Inferior parietal cortex (tissue), 1 donor: ENCODE measurements at regions not wholly inside any gene's neighbourhood (a gene's known extent, or its start where the extent isn't known, plus 50 kb on each side); places are given as distances from the start of the nearest gene placed in this dataset.

ENCODE experiments used
- DNase-seq: peaks from one replicate; pipeline ENCODE4 v3.0.0-alpha.2; 2016; ENCODE audit errors: extremely low spot score

DNA sequence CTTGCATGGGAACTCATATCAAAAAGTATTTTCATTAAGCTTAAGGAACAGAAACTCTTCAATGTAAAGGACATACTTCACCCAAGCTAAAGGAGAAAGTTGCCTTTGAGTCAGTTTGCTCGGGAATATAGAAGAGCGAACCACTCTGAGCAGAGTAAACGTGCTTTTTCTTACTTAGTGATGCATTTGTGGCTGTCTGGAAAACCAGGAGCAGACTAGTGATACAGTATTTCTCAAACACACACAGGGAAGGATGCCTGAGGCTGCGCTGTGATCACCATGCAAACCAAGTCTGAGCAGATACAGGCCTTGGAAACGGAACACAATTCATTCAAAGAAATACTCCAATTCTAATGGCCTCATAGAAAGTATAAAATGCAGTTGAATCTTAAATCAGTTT lies 121.0 kb upstream of the CDIN1 start:
- no peak for DNase-seq

DNA sequence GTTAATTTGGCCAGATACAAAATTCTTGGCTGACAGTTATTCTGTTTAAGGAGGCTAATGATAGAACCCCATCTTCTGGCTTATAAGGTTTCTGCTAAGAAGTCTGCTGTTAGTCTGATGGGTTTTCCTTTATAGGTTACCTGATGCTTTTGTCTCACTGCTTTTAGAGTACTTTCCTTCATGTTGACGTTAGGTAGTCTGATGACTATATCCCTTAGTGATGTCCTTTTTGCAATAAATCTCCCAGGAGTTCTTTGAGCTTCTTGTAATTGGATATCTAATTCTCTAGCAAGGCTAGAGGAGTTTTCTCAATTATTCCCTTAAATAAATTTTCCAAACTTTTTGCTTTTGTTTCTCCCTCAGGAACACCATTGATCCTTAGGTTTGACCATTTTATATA lies 114.1 kb upstream of the CDIN1 start:
- no peak for DNase-seq

DNA sequence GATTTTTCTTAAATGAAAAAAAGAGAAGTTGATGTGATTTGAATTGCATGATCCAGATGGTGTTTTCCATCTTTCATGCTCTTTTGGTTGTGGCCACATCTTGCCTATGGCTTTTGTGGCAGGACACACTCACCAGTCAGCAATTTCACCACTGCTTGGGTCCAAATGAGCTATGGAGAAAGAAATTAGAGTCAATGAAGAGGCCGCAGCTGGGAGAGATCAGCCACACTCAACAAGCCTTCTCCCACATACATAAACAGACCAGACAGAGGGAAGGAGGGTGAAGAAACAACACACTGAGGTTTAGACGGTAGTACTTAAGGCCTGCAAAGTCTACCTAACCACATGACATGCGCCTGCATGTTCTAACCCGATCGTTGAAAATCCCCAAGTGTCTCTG lies 110.7 kb upstream of the CDIN1 start:
- DNase-seq = no peak

DNA sequence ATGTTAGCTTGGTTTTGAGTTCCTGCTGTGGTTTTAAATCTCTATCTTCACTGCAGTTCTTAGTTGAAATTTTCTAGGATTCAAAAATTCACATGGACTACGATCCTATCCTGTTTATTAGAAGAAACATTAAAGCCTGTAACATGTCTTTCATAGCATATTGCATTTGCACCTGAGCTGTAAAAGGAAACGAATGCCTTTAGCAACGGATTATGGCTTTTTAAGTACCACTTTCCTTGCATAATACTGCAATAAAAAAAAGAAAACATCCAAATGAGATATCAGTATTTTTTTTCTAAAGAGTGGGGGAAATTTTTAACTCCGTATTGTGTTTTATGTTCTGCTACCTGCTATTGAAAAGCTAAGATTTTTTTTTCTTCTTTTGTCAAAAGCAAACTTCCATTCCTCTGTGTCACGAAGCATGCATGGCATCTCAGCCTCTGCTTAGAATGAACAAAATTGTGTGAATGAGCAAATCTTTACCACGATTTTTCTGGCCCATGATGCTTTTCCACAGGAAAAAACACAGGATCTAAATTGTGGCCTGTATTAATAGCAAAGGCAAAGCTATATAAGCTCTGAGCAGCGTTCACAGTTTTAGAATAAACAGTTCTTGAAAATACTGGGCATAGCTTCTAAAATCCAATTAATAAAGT lies 110.0 kb upstream of the CDIN1 start:
- no peak for DNase-seq

DNA sequence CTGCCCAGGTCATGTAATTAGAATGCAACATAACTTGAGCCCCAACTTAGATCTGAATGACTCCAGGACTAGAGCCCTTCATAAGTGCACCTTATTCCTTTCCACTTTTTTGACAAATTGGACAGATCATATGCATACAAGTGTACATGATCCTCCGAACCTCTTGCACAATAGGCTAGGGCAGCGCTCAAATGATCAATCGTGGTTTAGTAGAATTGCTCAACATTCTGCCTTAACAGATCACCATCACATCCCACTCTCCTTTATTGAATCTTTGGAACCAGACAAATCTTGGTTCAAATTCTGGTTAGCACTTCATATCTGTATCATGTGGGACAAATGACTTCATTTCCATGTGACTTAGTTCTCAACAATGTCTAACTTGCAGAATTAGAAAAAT lies 106.8 kb upstream of the CDIN1 start:
- DNase-seq = no peak

DNA sequence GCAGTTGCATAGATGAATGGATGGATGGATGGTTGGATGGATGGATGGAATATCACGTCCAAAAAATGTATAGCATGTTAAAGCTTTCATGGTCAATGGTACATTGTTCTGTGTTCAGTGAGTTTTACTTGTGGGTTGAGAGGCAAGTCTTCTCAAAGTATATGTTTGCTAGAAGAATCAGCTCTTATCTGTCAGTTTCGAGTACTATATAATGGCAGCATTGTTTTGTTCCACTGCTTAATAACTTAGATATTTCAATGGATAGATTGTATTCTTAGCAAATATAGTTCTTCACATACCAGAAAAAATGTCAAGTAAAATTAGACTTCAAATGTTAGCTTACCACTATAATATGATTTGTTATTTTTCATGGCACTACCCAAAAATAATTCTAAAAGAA lies 100.9 kb upstream of the CDIN1 start:
- DNase-seq = no peak

DNA sequence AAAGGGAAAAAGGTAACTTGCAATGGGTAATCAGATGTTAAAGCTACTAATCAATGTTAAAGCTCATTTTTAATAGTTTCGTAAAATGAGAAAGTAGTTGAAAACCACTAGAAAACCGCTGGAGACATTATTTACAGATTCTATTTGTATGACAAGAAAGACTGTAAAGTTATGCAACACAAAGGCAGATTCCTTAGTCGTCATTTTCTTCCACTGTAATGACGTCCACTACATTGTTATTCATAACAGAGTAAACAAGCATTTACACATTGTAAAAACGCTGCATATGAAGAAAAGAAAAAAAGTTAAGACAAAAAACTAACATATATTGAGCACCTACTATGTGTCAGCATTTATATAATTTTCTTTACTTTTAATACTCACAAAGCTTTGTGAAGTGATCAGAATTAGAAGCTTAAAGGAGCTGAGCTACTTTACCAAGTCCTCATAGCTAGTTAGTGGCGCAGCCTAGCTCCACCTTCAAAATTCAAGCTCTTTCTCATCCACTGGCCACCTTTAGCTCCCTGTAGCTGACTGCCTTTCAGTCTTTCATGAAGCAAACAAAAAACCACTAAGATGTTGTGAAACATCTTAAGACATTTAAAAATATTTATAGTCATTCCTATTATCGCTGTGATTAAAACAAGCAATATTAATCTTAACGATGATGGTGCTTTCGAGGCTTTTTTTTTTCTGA lies 100.1 kb upstream of the CDIN1 start:
- DNase-seq = no peak

DNA sequence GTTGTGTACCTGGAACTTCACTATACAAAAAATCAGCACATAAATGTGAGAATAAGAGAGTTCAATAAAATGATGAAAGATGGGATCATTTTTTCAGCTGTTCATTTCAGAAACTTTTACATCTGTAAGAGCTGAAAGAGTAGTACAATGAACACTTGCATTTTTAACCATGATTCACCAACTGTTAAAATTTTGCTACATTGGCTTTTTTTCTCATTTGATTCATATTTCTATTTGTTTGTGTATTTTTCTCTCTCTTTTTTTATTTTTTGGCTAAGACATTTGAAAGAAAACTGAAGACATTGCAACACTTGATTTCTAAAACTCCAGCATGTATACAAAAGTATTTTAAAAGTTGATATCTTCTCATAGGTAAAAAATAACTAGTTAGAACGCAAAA lies 98.3 kb upstream of the CDIN1 start:
- no peak for DNase-seq

DNA sequence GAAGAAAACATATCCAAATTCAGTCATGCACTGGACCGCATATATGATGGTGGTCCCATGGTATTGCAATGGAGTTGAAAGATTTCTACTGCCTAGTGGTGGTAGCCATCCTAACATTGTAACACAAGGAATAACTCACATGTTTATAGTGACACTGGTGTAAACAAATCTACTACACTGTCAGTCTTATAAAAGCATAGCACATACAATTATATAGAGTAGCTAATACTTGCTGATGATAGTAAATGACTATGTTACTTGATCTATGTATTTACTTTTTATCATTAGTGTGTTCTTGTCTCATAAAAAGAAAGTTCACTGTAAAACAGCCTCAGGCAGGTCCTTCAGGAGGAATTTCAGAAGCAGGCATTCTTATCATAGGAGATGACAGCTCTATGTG lies 96.0 kb upstream of the CDIN1 start:
- no peak for DNase-seq

DNA sequence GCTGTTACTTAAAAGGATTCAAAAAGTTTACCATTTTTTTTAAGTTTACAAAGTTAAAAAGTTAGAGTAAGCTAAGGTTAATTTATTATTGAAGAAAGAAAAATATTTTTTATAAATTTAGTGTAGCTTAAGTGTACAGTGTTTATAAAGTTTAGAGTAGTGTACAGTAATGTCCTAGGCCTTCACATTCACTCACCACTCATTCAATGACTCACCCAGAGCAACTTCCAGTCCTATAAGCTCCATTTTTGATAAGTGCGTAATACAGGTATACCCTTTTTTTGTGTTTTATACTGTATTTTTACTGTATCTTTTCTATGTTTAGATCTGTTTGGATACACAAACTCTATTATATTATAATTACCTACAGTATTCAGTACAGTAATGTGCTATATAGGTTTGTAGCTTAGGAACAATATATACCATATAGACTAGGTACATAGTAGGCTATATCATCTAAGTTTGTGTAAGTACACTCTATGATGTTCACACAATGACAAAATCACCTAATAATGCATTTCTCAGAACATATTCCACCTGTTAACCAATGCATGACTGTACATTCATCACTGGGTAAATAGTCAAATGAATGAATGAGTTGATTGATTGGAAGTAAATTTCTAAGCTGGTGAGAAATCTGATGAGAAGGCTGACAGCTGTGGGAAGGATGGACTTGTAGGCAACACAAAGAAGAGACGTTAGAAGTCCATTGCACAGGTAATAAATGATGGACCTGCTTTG lies 95.2 kb upstream of the CDIN1 start:
- DNase-seq = no peak

DNA sequence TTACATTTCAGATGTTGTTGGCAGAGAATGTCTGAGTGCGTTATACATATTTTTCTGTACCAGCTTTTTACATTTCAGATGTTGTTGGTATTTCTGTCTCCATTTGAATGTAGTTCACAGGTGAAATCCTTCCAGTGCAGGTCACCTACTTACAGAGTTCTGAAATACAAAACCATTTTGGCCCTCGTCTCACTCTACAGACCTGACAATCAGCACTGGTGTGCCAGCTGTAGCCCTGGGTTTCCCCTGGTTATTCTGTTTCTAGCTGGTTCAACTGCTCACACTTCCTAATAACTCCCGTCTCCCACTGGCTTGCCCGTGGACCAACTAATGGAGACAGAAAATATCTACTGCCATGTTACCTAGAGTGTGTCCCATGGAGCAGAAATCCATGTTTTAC lies 87.5 kb upstream of the CDIN1 start:
- DNase-seq = no peak

DNA sequence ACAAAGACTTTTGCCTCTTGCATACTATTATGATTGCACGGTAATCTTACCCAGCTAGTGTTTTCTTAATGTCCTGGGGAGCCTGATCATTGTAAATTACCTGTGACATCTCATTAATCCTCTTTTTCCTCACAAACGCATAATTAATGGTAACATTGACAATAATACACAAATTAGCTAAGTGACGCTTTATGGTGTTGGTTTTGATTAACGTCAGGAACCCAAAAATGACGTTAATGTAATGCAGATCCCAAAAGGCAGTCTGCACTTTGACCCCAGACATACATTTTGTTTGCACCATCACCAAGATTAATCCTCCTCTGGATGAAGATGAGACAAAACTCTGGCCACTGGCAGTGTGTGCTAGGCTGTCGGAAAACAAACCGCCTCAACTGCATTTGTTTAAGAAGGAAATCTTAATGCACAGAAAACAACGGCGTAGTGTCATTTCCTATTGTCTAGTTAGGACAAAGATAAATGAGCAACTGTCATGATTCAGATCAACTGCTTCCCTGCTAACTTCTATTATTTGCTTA lies 83.9 kb upstream of the CDIN1 start:
- DNase-seq = no peak

DNA sequence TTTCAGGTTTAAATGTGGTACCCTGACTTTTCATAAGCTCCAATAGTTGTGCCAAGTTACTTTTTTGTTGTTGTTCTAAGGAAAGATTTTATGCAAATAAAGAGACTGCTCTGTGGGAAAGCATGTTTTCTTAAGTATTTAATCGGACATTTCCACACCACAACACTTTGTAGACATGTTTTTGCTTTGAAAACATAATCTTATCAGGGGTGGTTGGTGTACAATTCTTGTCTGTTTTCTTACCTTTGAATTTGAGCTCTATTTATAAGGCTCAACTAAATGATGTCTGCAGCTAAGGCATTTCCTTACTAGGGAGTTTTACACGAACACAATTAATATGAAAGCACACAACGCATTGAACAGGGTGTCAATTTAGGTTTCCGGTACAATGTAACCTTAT lies 81.5 kb upstream of the CDIN1 start:
- no peak for DNase-seq

DNA sequence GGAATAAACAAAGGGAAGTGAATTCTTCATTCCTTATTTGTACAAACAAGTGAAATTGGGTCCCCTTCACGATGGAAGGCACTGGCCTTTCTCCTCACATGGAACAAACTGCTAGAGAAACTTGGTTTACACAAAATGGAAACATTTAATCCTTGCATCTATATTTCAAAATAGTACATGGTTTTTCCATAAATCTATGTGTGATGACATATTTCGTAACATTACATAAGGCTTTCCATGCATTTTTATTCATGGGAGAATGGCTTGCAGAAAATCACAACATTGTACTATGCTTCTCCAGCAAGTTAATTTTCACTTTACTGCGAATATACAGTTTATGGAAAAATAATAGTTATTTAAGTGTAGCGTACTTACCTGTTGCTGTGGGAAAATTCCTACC lies 81.0 kb upstream of the CDIN1 start:
- DNase-seq = no peak

DNA sequence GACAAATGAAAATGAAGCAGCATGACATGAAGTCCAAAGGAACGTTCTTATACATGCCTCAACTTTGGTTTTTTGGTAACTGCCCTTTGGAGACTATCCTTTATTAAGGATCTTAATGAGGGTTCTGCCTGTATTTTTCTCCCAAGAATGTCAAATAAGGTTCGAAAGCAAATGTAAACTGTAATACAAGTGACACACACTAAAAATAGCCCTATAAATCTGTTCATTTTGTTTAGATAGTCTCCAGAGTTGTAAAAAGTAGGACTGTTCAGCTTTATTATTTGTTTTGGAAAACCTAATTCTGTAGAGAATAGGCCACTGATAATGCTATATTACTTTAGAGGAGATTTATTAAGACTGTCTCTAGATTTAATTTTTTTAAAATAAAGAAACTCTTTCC lies 80.5 kb upstream of the CDIN1 start:
- DNase-seq = no peak

DNA sequence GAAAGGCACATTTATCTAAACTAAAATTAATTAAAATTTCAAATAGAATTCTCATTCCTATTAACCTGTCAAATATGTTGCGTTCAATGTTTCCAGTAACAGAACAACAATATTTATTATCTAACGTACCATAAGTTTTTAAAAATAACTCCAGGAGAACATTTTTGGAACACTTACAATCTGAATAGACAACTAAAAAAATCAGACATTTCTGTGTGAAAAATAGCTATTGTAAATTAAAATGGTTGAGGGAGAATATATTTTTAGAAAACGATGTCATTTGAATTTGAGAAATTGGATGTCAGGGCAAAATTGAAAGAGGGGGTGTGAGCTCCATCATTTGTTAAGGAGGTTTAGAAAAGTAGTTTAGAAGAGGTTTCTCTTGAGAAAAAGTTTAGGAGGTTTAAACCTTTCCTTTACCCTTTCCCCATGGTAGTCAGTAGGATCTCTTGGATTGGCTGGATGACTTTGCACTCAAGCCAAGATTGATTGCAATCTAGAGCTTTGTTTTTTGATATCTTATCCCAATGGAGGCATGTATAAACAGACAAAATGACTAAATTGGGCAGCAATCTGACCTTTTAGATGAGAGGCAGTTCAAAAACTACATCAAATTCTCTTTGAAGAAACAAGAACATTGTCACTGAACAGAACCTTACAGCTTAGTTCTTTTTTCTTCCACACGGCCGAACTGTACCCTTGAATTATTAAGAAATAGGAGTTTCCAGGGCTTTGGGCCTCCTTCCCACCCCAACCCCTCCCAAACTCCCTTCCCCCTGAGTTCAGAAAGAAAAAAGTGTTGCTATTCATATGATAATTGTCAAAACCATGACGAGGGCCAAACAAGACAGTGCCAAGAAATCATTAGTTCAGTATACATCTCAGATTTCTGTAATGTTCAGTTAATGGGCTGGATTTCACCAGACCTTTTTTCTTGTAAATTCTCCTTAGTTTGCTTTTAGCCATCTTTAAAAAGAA lies 79.7 kb upstream of the CDIN1 start:
- DNase-seq = no peak

DNA sequence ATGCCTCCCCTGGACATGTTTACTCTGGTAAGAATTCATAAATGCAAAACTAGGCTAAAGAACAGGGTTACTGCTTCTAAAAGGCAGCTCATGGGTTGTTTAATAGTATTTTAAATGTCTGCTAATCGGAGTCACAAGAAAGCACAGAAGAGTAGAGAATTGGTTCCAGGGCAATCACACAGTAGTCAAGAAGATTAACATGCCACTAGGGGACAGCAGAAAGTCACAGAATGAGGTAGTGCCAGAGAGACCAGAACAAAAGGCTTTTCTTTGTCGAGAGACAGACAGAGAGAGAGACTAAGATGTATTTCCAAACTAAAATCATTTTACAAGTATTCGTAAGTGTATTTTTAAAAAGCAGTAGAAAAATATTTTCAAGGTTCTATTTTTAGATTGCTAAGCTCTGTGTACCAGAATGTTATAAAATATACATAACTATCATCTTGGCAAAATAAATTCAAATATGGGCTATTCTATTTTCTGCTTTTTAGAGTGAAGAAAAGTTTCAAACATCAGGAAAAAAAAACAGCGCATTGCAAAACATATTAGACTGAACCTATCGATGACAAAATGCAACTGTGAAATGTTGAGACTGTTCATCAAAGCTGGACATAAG lies 78.3 kb upstream of the CDIN1 start:
- DNase-seq = peak; percentile 91

DNA sequence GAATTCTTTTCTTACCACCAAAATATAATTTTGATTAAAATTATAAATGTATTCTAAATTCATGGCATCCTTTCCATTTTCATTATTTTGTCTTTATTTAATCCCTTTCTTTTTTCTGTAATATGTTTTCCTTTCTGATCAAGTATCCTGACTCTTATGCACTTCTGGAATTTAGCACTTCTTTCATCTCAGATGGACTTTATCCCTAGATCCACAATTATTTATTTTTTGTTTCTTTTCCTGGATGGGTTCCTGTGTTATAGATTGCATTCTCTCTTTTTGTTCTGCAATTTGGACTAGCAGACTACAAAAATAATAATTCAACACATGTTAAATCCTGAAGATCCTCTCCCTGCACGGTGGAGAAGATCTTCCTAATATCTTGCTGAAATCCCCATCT lies 76.9 kb upstream of the CDIN1 start:
- no peak for DNase-seq

DNA sequence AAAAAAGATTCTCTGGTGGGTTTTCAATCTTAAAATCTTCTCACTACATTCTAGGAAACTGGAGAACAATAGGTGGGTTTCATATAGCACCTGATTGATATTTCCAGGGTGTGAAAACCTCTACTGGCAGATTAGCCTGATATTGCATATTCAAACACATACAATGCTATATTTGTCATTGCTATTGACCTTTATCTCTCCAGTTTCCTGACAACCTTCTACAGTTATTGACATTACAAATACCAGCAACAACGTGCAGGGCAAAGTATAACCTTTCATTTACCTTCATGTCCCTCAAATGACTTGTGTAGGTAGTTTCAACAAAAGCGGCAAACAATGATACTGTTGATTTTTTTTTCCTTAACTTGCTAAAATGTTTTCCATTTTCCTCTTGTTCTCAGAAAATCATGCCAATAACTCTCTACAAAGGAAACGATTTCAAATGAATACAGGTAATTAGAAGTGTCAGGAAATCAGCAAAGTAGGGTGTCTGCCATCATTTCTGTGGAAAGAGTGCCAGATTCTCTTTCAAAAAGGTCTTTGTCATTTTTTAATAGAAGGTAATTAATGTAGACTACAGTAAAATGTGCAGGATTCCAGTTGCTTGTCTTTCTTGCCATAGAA lies 72.6 kb upstream of the CDIN1 start:
- DNase-seq = no peak

DNA sequence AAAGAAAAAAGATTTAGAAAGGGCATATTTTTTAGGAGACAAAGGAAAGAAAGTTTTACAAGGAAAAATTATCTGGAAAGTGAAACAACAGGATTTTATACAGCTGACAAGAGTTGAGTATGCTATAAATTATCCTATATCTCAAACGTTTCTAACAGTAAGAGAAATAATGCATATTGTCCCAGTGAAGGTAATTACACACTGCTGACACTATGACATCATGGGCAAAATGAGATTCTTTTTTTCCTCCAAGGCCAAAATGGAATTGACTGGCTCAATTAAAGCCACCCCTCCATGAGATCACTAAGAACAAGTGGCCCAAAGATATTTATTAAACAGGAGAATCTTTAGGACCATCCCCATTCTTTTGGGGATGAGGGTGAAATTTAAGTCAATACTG lies 72.0 kb upstream of the CDIN1 start:
- DNase-seq = no peak

DNA sequence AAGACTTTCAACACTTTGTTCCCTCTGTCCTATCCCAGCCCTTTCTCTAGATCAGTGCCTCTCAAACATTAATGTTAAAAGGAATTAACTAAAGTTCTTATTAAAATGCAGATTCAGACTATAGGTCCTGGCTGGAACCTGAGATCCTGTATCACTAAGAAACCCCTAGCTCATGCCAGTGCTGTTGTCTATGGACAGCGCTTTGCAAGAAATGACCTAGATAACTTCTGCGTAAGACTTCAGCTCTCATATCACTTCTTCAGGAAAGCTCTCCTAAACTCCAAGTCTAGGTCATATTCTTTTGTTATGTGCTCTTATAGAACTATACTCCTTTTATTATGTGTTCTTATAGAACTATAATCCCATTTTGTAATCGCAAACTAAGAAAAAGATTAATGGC lies 67.8 kb upstream of the CDIN1 start:
- DNase-seq = no peak
